Mesodermal cell (in vitro differentiated cells): ENCODE measurements at regions not wholly inside any gene's neighbourhood (a gene's known extent, or its start where the extent isn't known, plus 50 kb on each side); places are given as distances from the start of the nearest gene placed in this dataset.

Experiments used
- H3K27ac ChIP-seq: 2 replicates; pipeline ENCODE4 v1.7.0; 2013; ENCODE audit warnings: mild to moderate bottlenecking, low read depth, low read length, moderate library complexity; ENCODE audit not compliant: severe bottlenecking
- H3K36me3 ChIP-seq: 2 replicates; pipeline ENCODE4 v1.7.1; 2013; ENCODE audit warnings: mild to moderate bottlenecking, low read length, moderate library complexity; ENCODE audit not compliant: control insufficient read depth, insufficient read depth
- H3K4me1 ChIP-seq: one replicate; pipeline ENCODE4 v1.7.1; 2013; ENCODE audit warnings: mild to moderate bottlenecking, low read length; ENCODE audit not compliant: insufficient read depth, control insufficient read depth, poor library complexity, severe bottlenecking
- H3K4me3 ChIP-seq: 2 replicates; pipeline ENCODE4 v1.7.0; 2013; ENCODE audit warnings: low read length, control low read depth, mild to moderate bottlenecking; ENCODE audit not compliant: insufficient read depth, poor library complexity, severe bottlenecking; ENCODE audit errors: extremely low read depth
- H3K9me3 ChIP-seq: 2 replicates; pipeline ENCODE4 v1.7.1; 2013; ENCODE audit warnings: mild to moderate bottlenecking, low read length, moderate library complexity; ENCODE audit not compliant: control insufficient read depth
- WGBS, 2 experiments: methylation state at CpG; one replicate each; pipeline ENCODE4 v1.1.5; 2013; ENCODE audit warnings: missing lambda C conversion rate in 2 of 2; ENCODE audit not compliant: insufficient coverage in 2 of 2; 5-methylcytosine and 5-hydroxymethylcytosine counted together

- H3K4me3 ChIP-seq: no peak overlapping the region
- H3K9me3 ChIP-seq: no peaks in the 10 kb centered on the region
- WGBS, 2 experiments: 85 to 87% methylated on average over 14 to 15 of the region's 16 CpGs
- H3K27ac ChIP-seq: no peak overlapping the region
- no peaks in the 10 kb centered on the region for H3K36me3 ChIP-seq
- H3K4me1 ChIP-seq: no peaks in the 10 kb centered on the region
Observed at GRCh38 chr2:239608723-239609122, 207.9 kb upstream of the HDAC4 start.

DNA sequence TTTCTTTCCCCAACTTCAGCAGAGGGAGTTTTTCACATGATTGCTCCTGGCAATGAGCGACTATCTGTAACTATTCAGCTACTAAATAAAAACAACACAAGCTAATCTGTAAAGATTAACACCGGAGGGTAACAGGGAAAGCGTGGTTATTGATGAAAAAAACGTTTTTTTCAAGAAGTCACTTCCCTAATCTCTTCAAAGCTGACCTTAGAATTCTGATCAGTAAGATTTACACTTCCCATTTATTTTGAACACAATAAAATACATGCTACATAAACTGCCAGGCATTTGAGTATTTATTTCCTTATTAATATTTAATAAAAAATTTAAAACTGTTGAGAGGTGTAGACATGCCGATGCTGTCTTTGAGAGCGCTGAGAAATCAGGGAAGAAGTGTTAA, 207.4 kb upstream of the HDAC4 start:
- Histone ChIP-seq H3K4me1 (no peaks in the 10 kb centered on the region), H3K36me3 (no peaks in the 10 kb centered on the region), H3K27ac (no peak overlapping the region), H3K4me3 (no peak overlapping the region), H3K9me3 (no peaks in the 10 kb centered on the region)
- WGBS, 2 experiments: 86% methylated on average over 1 to 5 of the region's 6 CpGs

DNA sequence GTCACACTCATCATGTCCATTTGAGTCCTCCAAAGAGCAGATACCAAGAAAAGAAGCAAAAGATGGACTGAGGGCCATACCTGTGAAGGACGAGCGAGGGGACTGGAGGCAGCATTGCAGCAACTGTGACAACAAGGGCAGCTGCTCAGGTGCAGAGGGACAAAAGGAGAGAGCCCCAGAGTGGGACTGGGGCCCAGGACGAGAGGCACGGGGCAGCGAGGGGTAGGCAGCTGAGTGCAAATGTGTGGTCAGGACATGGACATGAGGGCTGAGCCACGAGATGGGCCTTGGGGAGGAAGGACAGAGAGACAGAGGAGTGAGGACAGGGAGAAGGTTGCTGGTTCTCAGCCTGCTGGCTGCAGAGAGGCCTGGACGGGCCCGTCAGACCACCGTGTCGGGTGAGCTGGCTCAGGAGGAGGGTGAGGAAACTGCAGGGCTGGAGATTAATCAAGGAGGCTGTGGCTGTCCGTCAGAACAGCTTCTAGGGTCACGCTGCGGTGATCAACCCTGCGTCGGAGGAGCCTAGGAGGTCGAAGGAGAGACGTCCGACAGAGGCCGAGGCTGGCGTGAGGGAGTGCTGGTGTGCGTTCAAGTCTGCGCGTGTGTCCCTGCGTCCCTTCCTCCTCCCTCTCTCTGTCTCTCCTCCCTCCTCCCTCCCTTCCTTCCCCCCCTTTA, 206.8 kb upstream of the HDAC4 start:
- no peaks in the 10 kb centered on the region for H3K9me3 ChIP-seq
- 84 to 90% methylated on average over 18 to 24 of the region's 24 CpGs for WGBS, 2 experiments
- H3K4me1 ChIP-seq: no peaks in the 10 kb centered on the region
- H3K36me3 ChIP-seq: no peaks in the 10 kb centered on the region
- H3K4me3 ChIP-seq: no peak overlapping the region
- H3K27ac ChIP-seq: no peak overlapping the region

GRCh38 chr2:239606741-239607516, 206.1 kb upstream of the HDAC4 start:
- 95 to 96% methylated on average over 6 of the region's 7 CpGs for WGBS, 2 experiments
- Histone ChIP-seq H3K36me3 (no peaks in the 10 kb centered on the region), H3K4me1 (no peaks in the 10 kb centered on the region)

GRCh38 chr2:239605976-239606375, 205.2 kb upstream of the HDAC4 start:
- H3K27ac ChIP-seq: no peak overlapping the region
- H3K4me1 ChIP-seq: no peaks in the 10 kb centered on the region
- 89 to 92% methylated on average over 3 to 4 of the region's 5 CpGs for WGBS, 2 experiments
- no peak overlapping the region for H3K4me3 ChIP-seq
- H3K9me3 ChIP-seq: no peaks in the 10 kb centered on the region
- H3K36me3 ChIP-seq: no peaks in the 10 kb centered on the region

More at GRCh38 chr2:239606741-239607516, 206.1 kb upstream of the HDAC4 start:
- Histone ChIP-seq H3K27ac (no peak overlapping the region), H3K9me3 (no peaks in the 10 kb centered on the region), H3K4me3 (no peak overlapping the region)

DNA sequence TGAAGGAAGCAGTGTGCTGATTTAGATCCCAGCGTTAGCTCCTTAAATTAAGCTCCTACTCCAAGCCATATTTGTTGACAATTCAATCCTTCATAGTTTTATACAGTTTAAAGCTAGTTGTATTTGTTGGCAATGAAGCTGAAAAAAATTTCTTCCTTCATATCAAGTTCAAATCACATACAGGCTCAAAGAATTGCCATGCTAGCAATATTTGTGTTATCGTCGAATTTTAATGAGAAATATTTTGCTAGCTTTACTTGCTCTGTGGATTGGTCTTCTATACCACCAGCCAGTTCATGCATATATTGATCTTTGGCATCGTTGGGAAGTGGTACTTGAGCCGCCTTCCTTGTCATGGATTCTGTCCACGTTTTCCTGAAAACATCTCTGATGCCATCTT, 204.6 kb upstream of the HDAC4 start:
- Histone ChIP-seq H3K27ac (no peak overlapping the region), H3K9me3 (no peaks in the 10 kb centered on the region), H3K4me1 (no peaks in the 10 kb centered on the region), H3K4me3 (no peak overlapping the region), H3K36me3 (no peaks in the 10 kb centered on the region)
- 69 to 92% methylated on average over 3 to 5 of the region's 6 CpGs for WGBS, 2 experiments

DNA sequence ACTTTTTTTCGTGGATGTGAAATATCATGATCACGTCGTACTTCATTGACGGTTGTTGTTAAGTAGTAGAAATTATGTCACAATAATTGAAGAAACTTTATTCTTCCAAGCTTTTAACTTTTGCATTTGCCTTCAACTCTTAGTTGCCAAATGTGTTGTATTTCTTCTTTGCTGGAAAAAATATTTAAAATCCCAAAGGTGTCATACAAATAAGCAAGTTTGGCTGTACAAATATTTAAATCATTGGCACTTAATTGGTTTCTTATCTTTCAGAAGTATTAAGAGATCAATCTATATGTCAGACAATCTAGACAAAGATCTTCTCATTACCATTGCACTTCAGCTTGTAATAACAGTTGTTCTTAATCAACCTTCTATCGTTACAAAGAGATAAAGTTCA, 204.0 kb upstream of the HDAC4 start:
- Histone ChIP-seq H3K4me3 (no peak overlapping the region), H3K4me1 (no peaks in the 10 kb centered on the region)

DNA sequence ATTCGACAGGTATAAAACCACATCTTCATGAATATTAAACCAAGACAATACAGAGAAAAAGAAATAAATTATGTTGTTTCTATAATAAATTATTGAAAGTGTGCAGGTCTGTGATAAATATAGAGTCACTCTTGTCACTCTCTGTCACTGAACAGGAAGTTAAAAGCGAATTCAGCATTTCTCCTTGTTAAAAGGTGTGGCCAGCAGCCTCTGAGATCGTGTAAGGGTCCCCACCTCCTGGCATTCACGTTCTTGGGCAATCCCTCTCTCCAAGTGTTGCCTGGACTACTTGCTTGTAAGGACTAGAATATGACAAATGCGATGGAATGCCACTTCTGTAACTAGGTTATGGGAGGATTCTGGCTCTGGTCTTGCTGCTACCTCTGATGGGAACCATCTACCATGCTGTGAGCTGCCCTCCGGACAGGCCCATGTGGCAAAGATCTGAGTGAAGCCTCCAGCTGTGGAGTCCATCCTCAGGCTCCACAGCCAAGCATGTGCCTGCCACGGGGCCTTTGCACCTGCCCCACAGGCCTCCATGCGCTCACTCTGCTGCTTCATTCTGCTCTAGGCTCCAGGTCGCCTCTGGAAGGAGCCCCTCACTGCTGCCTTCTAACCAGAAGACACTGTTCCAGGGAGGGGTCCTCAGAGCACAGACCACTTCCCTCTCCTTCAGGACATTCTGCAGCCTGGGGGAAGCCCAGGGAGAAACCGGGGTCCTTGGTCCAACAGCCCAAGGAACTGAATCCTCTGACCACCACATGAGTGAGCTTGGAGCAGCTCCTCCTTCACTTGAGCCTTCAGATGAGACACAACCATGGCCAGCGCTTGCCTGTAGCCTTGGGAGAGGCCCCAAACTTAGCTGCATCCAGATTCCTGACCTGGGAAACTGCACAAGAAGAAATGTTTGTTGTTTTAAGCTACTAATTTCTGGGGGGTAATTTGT, 202.9 kb upstream of the HDAC4 start:
- Histone ChIP-seq H3K27ac (no peak overlapping the region), H3K9me3 (no peaks in the 10 kb centered on the region), H3K36me3 (no peaks in the 10 kb centered on the region), H3K4me1 (peaks cover 8% of the 10 kb centered on the region), H3K4me3 (no peak overlapping the region)
- WGBS, 2 experiments: 95 to 97% methylated on average over 9 of the region's 11 CpGs

More for the DNA sequence above, 204.0 kb upstream of the HDAC4 start:
- no peak overlapping the region for H3K27ac ChIP-seq
- H3K9me3 ChIP-seq: no peaks in the 10 kb centered on the region
- no peaks in the 10 kb centered on the region for H3K36me3 ChIP-seq
- no CpG with 5 or more reads among the region's 5 CpGs for WGBS, 2 experiments

- no peaks in the 10 kb centered on the region for H3K9me3 ChIP-seq
- no peak overlapping the region for H3K4me3 ChIP-seq
- peaks cover 10% of the 10 kb centered on the region for H3K4me1 ChIP-seq
- no peak overlapping the region for H3K27ac ChIP-seq
- H3K36me3 ChIP-seq: no peaks in the 10 kb centered on the region
- 90 to 91% methylated on average over 26 to 27 of the region's 30 CpGs for WGBS, 2 experiments
Observed at GRCh38 chr2:239602290-239603282, 201.8 kb upstream of the HDAC4 start.

DNA sequence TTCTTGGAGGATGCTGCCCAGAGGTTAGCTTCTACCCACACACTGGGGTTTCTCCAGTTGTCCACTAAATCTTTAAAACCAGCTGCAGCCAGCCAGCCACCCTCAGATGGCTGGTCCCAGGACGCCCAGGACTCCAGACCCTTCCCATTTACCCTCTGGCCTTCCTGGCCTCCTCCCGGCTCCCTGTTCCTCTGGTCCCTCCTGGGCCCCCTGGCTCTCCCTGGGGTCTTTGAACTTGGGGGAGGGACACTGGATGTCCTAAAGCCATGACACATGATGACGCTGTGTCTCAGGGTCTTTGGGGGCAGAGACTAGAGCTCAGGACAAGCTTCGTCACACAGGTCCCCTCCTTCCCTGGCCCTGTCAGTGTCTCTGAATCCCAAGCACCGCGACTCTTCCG, 201.1 kb upstream of the HDAC4 start:
- Histone ChIP-seq H3K4me1 (peaks cover 10% of the 10 kb centered on the region), H3K9me3 (no peaks in the 10 kb centered on the region), H3K36me3 (no peaks in the 10 kb centered on the region), H3K27ac (no peak overlapping the region), H3K4me3 (no peak overlapping the region)
- WGBS, 2 experiments: 87 to 91% methylated on average over 6 to 7 of the region's 7 CpGs
